AG08395 (cell line): ENCODE measurements at regions not wholly inside any gene's neighbourhood (a gene's known extent, or its start where the extent isn't known, plus 50 kb on each side); places are given as distances from the start of the nearest gene placed in this dataset.
"Not testable (repeated sequence)": the region's sequence is repeated elsewhere in the genome, so short reads cannot be mapped to it uniquely, and the experiment has no call there.

Source experiments
- DNase-seq: peaks from one replicate; pipeline ENCODE4 v3.0.0; 2012; ENCODE audit warnings: mixed read lengths, low spot score

- not testable (repeated sequence) for DNase-seq
These were observed 290.0 kb upstream of the HNRNPA3 start for GRCh38 chr2:176922545-176922944.

- no peak for DNase-seq
These were observed 289.4 kb upstream of the HNRNPA3 start for GRCh38 chr2:176923205-176923604.

GRCh38 chr2:176924909-176925534 lies 287.6 kb upstream of the HNRNPA3 start:
- DNase-seq = no peak

- DNase-seq = no peak
These were observed 286.1 kb upstream of the HNRNPA3 start for GRCh38 chr2:176926453-176926852.

- not testable (repeated sequence) for DNase-seq
These were observed 283.2 kb upstream of the HNRNPA3 start for GRCh38 chr2:176929387-176929786.

- peak; percentile 32 for DNase-seq
These were observed 280.7 kb upstream of the HNRNPA3 start for GRCh38 chr2:176931588-176932563.

- DNase-seq = no peak
These were observed 278.5 kb upstream of the HNRNPA3 start for GRCh38 chr2:176934131-176934530.

GRCh38 chr2:176934869-176935415 lies 277.7 kb upstream of the HNRNPA3 start:
- DNase-seq = no peak

- no peak for DNase-seq
These were observed 277.0 kb upstream of the HNRNPA3 start for GRCh38 chr2:176935543-176936102.

- DNase-seq = no peak
These were observed 276.2 kb upstream of the HNRNPA3 start for GRCh38 chr2:176936410-176936809.

GRCh38 chr2:176944998-176945397 lies 267.6 kb upstream of the HNRNPA3 start:
- no peak for DNase-seq

- DNase-seq = no peak
These were observed 264.8 kb upstream of the HNRNPA3 start for GRCh38 chr2:176947754-176948153.

- not testable (repeated sequence) for DNase-seq
These were observed 261.4 kb upstream of the HNRNPA3 start for GRCh38 chr2:176951218-176951617.

- DNase-seq = no peak
These were observed 255.8 kb upstream of the HNRNPA3 start for GRCh38 chr2:176956791-176957190.

GRCh38 chr2:176959614-176960013 lies 253.0 kb upstream of the HNRNPA3 start:
- DNase-seq = no peak

GRCh38 chr2:176960061-176960460 lies 252.5 kb upstream of the HNRNPA3 start:
- no peak for DNase-seq

- no peak for DNase-seq
These were observed 251.7 kb upstream of the HNRNPA3 start for GRCh38 chr2:176960736-176961520.

- DNase-seq = no peak
These were observed 250.6 kb upstream of the HNRNPA3 start for GRCh38 chr2:176961775-176962619.

- no peak for DNase-seq
These were observed 248.9 kb upstream of the HNRNPA3 start for GRCh38 chr2:176963568-176964287.

- no peak for DNase-seq
These were observed 244.6 kb upstream of the HNRNPA3 start for GRCh38 chr2:176967911-176968450.
